GM12892 (cell line): ENCODE measurements at regions not wholly inside any gene's neighbourhood (a gene's known extent, or its start where the extent isn't known, plus 50 kb on each side); places are given as distances from the start of the nearest gene placed in this dataset.

Experiments
- POLR2A ChIP-seq: IDR thresholded peaks from 2 replicates; pipeline ENCODE4 v1.6.1; 2011; ENCODE audit warnings: low read depth, low read length, control low read depth
- TAF1 ChIP-seq: IDR thresholded peaks from 2 replicates; pipeline ENCODE4 v1.6.1; 2011; ENCODE audit warnings: low read depth, mild to moderate bottlenecking, control low read depth, low read length, borderline replicate concordance

GRCh38 chr6:125431971-125432370 is 130.2 kb upstream of the HDDC2 start:
- TF ChIP-seq POLR2A (no peak), TAF1 (no peak)
